ENCODE measurements at regions not wholly inside any gene's neighbourhood (a gene's known extent, or its start where the extent isn't known, plus 50 kb on each side); places are given as distances from the start of the nearest gene placed in this dataset.
"Not testable (repeated sequence)": the region's sequence is repeated elsewhere in the genome, so short reads cannot be mapped to it uniquely, and the experiment has no call there.

GRCh38 chr9:102202126-102202525 lies 463.7 kb upstream of the GRIN3A start:
- Histone ChIP-seq H3K27me3 (ENCODE audit: control insufficient read depth, insufficient read depth, low read length) (no peaks in the 10 kb centered on the region), H3K27ac (ENCODE audit: low read depth, low read length) (no peak overlapping the region), H3K4me3 (ENCODE audit: low read depth, low read length) (no peak overlapping the region), H3K9ac (ENCODE audit: low read length) (no peak overlapping the region), H3K4me1 (ENCODE audit: control insufficient read depth, insufficient read depth, low read length) (no peaks in the 10 kb centered on the region), H3K9me3 (ENCODE audit: control insufficient read depth, insufficient read depth, low read depth, low read length) (no peaks in the 10 kb centered on the region), H3K36me3 (ENCODE audit: control insufficient read depth, insufficient read depth, low read length) (no peaks in the 10 kb centered on the region)

GRCh38 chr9:102185962-102186361 lies 447.5 kb upstream of the GRIN3A start:
- Histone ChIP-seq H3K27me3 (ENCODE audit: control insufficient read depth, insufficient read depth, low read length) (no peaks in the 10 kb centered on the region), H3K4me3 (ENCODE audit: low read depth, low read length) (no peak overlapping the region), H3K4me1 (ENCODE audit: control insufficient read depth, insufficient read depth, low read length) (no peaks in the 10 kb centered on the region), H3K9ac (ENCODE audit: low read length) (no peak overlapping the region), H3K27ac (ENCODE audit: low read depth, low read length) (no peak overlapping the region), H3K9me3 (ENCODE audit: control insufficient read depth, insufficient read depth, low read depth, low read length) (no peaks in the 10 kb centered on the region), H3K36me3 (ENCODE audit: control insufficient read depth, insufficient read depth, low read length) (no peaks in the 10 kb centered on the region)

DNA sequence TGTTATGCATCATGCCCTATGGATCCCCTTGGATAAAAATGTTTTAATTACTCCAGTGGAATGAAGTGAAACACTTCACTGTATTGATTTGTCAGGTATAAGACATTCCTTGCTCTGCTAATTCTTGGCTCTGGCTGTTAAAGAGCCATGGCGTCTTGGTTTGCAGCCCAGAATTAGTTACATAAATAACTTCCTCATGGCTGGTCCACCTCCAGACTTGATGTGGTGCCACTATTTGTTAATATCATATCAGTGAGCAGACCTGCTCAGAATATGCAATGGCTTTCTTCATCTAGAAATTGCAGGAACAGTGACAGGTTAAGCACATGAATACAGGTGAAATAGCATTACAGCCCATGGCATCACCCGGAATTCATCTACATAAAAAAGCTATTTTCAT lies 446.9 kb upstream of the GRIN3A start:
- Histone ChIP-seq H3K9ac (ENCODE audit: low read length) (no peak overlapping the region), H3K4me3 (ENCODE audit: low read depth, low read length) (no peak overlapping the region), H3K27ac (ENCODE audit: low read depth, low read length) (no peak overlapping the region), H3K36me3 (ENCODE audit: control insufficient read depth, insufficient read depth, low read length) (no peaks in the 10 kb centered on the region), H3K27me3 (ENCODE audit: control insufficient read depth, insufficient read depth, low read length) (no peaks in the 10 kb centered on the region), H3K4me1 (ENCODE audit: control insufficient read depth, insufficient read depth, low read length) (no peaks in the 10 kb centered on the region), H3K9me3 (ENCODE audit: control insufficient read depth, insufficient read depth, low read depth, low read length) (no peaks in the 10 kb centered on the region)

DNA sequence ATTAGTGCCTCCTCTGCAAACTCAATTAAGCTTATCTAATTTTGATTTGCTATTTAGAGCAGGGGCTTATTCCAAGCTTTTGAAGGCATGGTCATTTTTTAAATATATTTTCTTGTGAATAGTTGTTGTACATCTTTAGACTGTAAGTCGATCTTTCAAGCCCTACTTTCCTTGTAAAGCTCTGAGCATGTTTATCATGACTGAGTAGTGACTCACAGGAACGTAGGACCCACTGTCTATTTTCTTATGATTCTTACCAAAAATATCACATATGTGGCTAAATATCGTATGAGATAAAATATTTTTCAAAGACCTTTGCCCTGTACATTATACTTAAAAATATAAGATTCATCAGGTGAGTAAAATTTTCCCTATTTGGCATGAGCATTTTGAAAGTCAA lies 440.4 kb upstream of the GRIN3A start:
- Histone ChIP-seq H3K27ac (ENCODE audit: low read depth, low read length) (no peak overlapping the region), H3K4me3 (ENCODE audit: low read depth, low read length) (no peak overlapping the region), H3K9ac (ENCODE audit: low read length) (no peak overlapping the region), H3K9me3 (ENCODE audit: control insufficient read depth, insufficient read depth, low read depth, low read length) (no peaks in the 10 kb centered on the region), H3K4me1 (ENCODE audit: control insufficient read depth, insufficient read depth, low read length) (no peaks in the 10 kb centered on the region), H3K36me3 (ENCODE audit: control insufficient read depth, insufficient read depth, low read length) (no peaks in the 10 kb centered on the region), H3K27me3 (ENCODE audit: control insufficient read depth, insufficient read depth, low read length) (no peaks in the 10 kb centered on the region)

GRCh38 chr9:102174202-102174601 lies 435.8 kb upstream of the GRIN3A start:
- H3K4me1 ChIP-seq (ENCODE audit: control insufficient read depth, insufficient read depth, low read length); H3K9me3 ChIP-seq (ENCODE audit: control insufficient read depth, insufficient read depth, low read depth, low read length); H3K36me3 ChIP-seq (ENCODE audit: control insufficient read depth, insufficient read depth, low read length); H3K4me3 ChIP-seq (ENCODE audit: low read depth, low read length); H3K27ac ChIP-seq (ENCODE audit: low read depth, low read length); H3K27me3 ChIP-seq (ENCODE audit: control insufficient read depth, insufficient read depth, low read length); H3K9ac ChIP-seq (ENCODE audit: low read length): not testable (repeated sequence)

- Histone ChIP-seq H3K36me3 (ENCODE audit: control insufficient read depth, insufficient read depth, low read length) (no peaks in the 10 kb centered on the region), H3K9me3 (ENCODE audit: control insufficient read depth, insufficient read depth, low read depth, low read length) (no peaks in the 10 kb centered on the region), H3K4me3 (ENCODE audit: low read depth, low read length) (no peak overlapping the region), H3K4me1 (ENCODE audit: control insufficient read depth, insufficient read depth, low read length) (no peaks in the 10 kb centered on the region), H3K9ac (ENCODE audit: low read length) (no peak overlapping the region), H3K27me3 (ENCODE audit: control insufficient read depth, insufficient read depth, low read length) (no peaks in the 10 kb centered on the region), H3K27ac (ENCODE audit: low read depth, low read length) (no peak overlapping the region)
Observed at GRCh38 chr9:102164247-102164646, 425.8 kb upstream of the GRIN3A start.

DNA sequence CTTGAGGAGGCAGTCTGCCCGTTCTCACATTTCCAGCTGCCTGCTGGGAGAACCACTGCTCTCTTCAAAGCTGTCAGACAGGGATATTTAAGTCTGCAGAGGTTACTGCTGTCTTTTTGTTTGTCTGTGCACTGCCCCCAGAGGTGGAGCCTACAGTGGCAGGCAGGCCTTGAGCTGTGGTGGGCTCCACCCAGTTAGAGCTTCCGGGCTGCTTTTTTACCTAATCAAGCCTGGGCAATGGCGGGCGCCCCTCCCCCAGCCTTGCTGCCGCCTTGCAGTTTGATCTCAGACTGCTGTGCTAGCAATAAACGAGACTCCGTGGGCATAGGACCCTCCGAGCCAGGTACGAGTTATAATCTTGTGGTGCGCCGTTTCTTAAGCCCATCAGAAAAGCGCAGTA lies 414.6 kb upstream of the GRIN3A start:
- H3K4me3 ChIP-seq (ENCODE audit: low read depth, low read length), result peak overlapping the region; percentile 32; the same call in 1 of the 2 replicates
- H3K9me3 ChIP-seq (ENCODE audit: control insufficient read depth, insufficient read depth, low read depth, low read length); H3K36me3 ChIP-seq (ENCODE audit: control insufficient read depth, insufficient read depth, low read length); H3K27ac ChIP-seq (ENCODE audit: low read depth, low read length); H3K9ac ChIP-seq (ENCODE audit: low read length); H3K4me1 ChIP-seq (ENCODE audit: control insufficient read depth, insufficient read depth, low read length); H3K27me3 ChIP-seq (ENCODE audit: control insufficient read depth, insufficient read depth, low read length): not testable (repeated sequence)

GRCh38 chr9:102135768-102136167 lies 397.3 kb upstream of the GRIN3A start:
- no peak overlapping the region for H3K9ac ChIP-seq (ENCODE audit: low read length)
- H3K9me3 ChIP-seq (ENCODE audit: control insufficient read depth, insufficient read depth, low read depth, low read length), result peaks cover 8% of the 10 kb centered on the region; the same call in 1 of the 2 replicates
- H3K27ac ChIP-seq (ENCODE audit: low read depth, low read length), result no peak overlapping the region
- no peaks in the 10 kb centered on the region for H3K27me3 ChIP-seq (ENCODE audit: control insufficient read depth, insufficient read depth, low read length)
- peaks cover 4% of the 10 kb centered on the region; the same call in 1 of the 2 replicates for H3K4me1 ChIP-seq (ENCODE audit: control insufficient read depth, insufficient read depth, low read length)
- no peaks in the 10 kb centered on the region for H3K36me3 ChIP-seq (ENCODE audit: control insufficient read depth, insufficient read depth, low read length)
- no peak overlapping the region for H3K4me3 ChIP-seq (ENCODE audit: low read depth, low read length)

DNA sequence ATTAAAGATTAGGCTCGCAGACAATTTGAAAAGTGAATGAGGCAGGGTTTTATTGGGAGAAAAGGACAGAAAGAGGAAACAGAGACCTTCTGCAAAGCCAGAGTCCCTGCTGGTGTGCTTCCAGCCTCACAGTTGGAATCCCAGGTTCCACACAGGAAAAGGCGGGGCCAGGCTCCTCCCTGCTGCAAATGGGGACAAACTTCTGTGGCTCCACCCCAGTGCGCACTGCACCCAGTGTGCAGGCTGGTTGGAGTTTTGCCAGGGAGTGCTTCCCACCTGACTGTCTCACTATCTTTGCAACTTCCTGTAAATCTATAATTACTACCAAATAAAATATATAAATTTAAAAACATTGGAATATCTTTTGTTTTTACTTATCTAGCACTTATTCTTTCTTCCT lies 386.0 kb upstream of the GRIN3A start:
- H3K9ac ChIP-seq (ENCODE audit: low read length), result no peak overlapping the region

DNA sequence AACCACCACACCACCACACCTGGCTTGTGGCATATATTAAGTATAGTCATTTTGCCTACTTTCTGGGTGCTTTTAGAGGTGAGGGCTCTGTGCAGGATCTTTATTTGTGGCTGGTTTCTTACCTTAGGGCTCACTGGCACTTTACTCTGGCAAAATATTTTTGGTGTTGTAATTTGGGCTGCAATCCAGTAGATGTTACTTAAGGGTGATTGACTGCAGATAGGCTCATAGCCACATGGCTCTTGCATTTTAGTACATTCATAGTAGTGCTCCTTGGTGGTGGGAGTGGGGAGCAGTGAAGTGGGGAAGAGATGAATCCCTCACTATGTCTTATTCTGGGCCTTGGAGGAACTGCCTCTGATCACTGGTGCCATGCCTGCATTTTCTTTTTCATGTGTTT lies 376.1 kb upstream of the GRIN3A start:
- H3K27me3 ChIP-seq (ENCODE audit: control insufficient read depth, insufficient read depth, low read length), result no peaks in the 10 kb centered on the region
- no peak overlapping the region for H3K4me3 ChIP-seq (ENCODE audit: low read depth, low read length)
- no peaks in the 10 kb centered on the region for H3K9me3 ChIP-seq (ENCODE audit: control insufficient read depth, insufficient read depth, low read depth, low read length)
- no peaks in the 10 kb centered on the region for H3K4me1 ChIP-seq (ENCODE audit: control insufficient read depth, insufficient read depth, low read length)
- no peak overlapping the region for H3K27ac ChIP-seq (ENCODE audit: low read depth, low read length)
- no peak overlapping the region for H3K9ac ChIP-seq (ENCODE audit: low read length)
- H3K36me3 ChIP-seq (ENCODE audit: control insufficient read depth, insufficient read depth, low read length), result no peaks in the 10 kb centered on the region

More for the DNA sequence above, 386.0 kb upstream of the GRIN3A start:
- Histone ChIP-seq H3K4me1 (ENCODE audit: control insufficient read depth, insufficient read depth, low read length) (peaks cover 5% of the 10 kb centered on the region; the same call in 1 of the 2 replicates), H3K27me3 (ENCODE audit: control insufficient read depth, insufficient read depth, low read length) (no peaks in the 10 kb centered on the region), H3K36me3 (ENCODE audit: control insufficient read depth, insufficient read depth, low read length) (no peaks in the 10 kb centered on the region), H3K9me3 (ENCODE audit: control insufficient read depth, insufficient read depth, low read depth, low read length) (no peaks in the 10 kb centered on the region), H3K4me3 (ENCODE audit: low read depth, low read length) (no peak overlapping the region), H3K27ac (ENCODE audit: low read depth, low read length) (no peak overlapping the region)

- Histone ChIP-seq H3K4me3 (ENCODE audit: low read depth, low read length) (no peak overlapping the region), H3K9ac (ENCODE audit: low read length) (no peak overlapping the region), H3K36me3 (ENCODE audit: control insufficient read depth, insufficient read depth, low read length) (no peaks in the 10 kb centered on the region), H3K27me3 (ENCODE audit: control insufficient read depth, insufficient read depth, low read length) (no peaks in the 10 kb centered on the region), H3K27ac (ENCODE audit: low read depth, low read length) (no peak overlapping the region), H3K4me1 (ENCODE audit: control insufficient read depth, insufficient read depth, low read length) (no peaks in the 10 kb centered on the region), H3K9me3 (ENCODE audit: control insufficient read depth, insufficient read depth, low read depth, low read length) (no peaks in the 10 kb centered on the region)
Observed at GRCh38 chr9:102113191-102113590, 374.7 kb upstream of the GRIN3A start.

GRCh38 chr9:102106439-102106838 lies 368.0 kb upstream of the GRIN3A start:
- no peak overlapping the region for H3K27ac ChIP-seq (ENCODE audit: low read depth, low read length)
- H3K36me3 ChIP-seq (ENCODE audit: control insufficient read depth, insufficient read depth, low read length), result no peaks in the 10 kb centered on the region
- no peaks in the 10 kb centered on the region for H3K27me3 ChIP-seq (ENCODE audit: control insufficient read depth, insufficient read depth, low read length)
- no peak overlapping the region for H3K4me3 ChIP-seq (ENCODE audit: low read depth, low read length)
- no peak overlapping the region for H3K9ac ChIP-seq (ENCODE audit: low read length)
- H3K4me1 ChIP-seq (ENCODE audit: control insufficient read depth, insufficient read depth, low read length), result no peaks in the 10 kb centered on the region
- no peaks in the 10 kb centered on the region for H3K9me3 ChIP-seq (ENCODE audit: control insufficient read depth, insufficient read depth, low read depth, low read length)
